ENCODE measurements at regions not wholly inside any gene's neighbourhood (a gene's known extent, or its start where the extent isn't known, plus 50 kb on each side); places are given as distances from the start of the nearest gene placed in this dataset.

DNA sequence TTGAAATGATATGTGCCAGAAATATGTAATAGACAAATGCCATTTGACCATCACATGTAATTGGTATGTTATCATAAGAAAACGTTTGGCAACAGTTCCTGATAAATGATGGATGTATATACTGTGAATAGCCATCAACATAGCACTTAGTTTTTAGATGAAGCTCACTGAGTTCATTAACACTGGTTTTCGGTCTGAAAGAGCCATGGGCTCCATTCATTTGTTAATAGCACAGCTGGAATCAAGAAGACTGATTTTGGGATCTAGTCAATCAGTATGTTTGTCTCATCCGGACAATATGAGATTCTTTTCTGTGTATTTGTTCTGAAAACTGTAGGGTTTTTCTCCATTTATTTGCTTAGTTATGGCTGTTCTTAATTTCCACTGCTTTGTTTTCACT, 413.5 kb upstream of the CLINT1 start:
- TF ChIP-seq TEAD4 (CRISPR knock-in tag; IDR thresholded peaks at IDR 0.05) (no peak), NR2C2 (CRISPR knock-in tag; IDR thresholded peaks at IDR 0.05) (no peak), MXD4 (CRISPR knock-in tag; IDR thresholded peaks at IDR 0.05; ENCODE audit: borderline replicate concordance) (no peak), ZNF121 (CRISPR knock-in tag; IDR thresholded peaks at IDR 0.05) (no peak)
- TF ChIP-seq, protein P1, sequence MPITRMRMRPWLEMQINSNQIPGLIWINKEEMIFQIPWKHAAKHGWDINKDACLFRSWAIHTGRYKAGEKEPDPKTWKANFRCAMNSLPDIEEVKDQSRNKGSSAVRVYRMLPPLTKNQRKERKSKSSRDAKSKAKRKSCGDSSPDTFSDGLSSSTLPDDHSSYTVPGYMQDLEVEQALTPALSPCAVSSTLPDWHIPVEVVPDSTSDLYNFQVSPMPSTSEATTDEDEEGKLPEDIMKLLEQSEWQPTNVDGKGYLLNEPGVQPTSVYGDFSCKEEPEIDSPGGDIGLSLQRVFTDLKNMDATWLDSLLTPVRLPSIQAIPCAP (CRISPR knock-in tag; IDR thresholded peaks at IDR 0.05): no peak
- TF ChIP-seq, protein P2, sequence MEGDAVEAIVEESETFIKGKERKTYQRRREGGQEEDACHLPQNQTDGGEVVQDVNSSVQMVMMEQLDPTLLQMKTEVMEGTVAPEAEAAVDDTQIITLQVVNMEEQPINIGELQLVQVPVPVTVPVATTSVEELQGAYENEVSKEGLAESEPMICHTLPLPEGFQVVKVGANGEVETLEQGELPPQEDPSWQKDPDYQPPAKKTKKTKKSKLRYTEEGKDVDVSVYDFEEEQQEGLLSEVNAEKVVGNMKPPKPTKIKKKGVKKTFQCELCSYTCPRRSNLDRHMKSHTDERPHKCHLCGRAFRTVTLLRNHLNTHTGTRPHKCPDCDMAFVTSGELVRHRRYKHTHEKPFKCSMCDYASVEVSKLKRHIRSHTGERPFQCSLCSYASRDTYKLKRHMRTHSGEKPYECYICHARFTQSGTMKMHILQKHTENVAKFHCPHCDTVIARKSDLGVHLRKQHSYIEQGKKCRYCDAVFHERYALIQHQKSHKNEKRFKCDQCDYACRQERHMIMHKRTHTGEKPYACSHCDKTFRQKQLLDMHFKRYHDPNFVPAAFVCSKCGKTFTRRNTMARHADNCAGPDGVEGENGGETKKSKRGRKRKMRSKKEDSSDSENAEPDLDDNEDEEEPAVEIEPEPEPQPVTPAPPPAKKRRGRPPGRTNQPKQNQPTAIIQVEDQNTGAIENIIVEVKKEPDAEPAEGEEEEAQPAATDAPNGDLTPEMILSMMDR (IDR thresholded peaks at IDR 0.05): no peak
- TF ChIP-seq, protein P3, sequence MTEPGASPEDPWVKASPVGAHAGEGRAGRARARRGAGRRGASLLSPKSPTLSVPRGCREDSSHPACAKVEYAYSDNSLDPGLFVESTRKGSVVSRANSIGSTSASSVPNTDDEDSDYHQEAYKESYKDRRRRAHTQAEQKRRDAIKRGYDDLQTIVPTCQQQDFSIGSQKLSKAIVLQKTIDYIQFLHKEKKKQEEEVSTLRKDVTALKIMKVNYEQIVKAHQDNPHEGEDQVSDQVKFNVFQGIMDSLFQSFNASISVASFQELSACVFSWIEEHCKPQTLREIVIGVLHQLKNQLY (CRISPR knock-in tag; IDR thresholded peaks at IDR 0.05): no peak

Measured in WTC11 (cell line).